HCT116 (cell line): ENCODE measurements at regions not wholly inside any gene's neighbourhood (a gene's known extent, or its start where the extent isn't known, plus 50 kb on each side); places are given as distances from the start of the nearest gene placed in this dataset.

Experiments
- ATAC-seq: fragments of 200-7000 bp; cut with Tn5 transposase; 2 replicates; pipeline ENCODE4 v1.9.1; 2020; ENCODE audit warnings: mild to moderate bottlenecking, moderate library complexity
- BruUV-seq: library from RNA; stranded (reverse); fragments of 400-500 nt; replicated peaks from 2 replicates; lab custom pipeline; 2021; lab: Mats Ljungman, UMichigan
- CTCF ChIA-PET: fragments of 300-600 bp; sonication (Branson Sonifier 250); formaldehyde crosslinking; loops from one replicate; lab custom pipeline; 2021; ENCODE audit warnings: antibody characterized with exemption; lab: Charles Lee
- POLR2A ChIA-PET: fragments of 300-600, 350-600 bp; sonication (Branson Sonifier 250); formaldehyde crosslinking; loops from one replicate; lab custom pipeline; 2021; ENCODE audit warnings: antibody characterized with exemption; lab: Charles Lee
- RAD21 ChIA-PET, 2 experiments: fragments of 300-600 bp; sonication (Branson Sonifier 250); formaldehyde crosslinking; loops; one replicate each; lab custom pipeline; 2023; ENCODE audit warnings: low total read pairs in 2 of 2; ENCODE audit not compliant: uncharacterized antibody in 2 of 2, unreplicated experiment in 2 of 2, low non-redundant PET in 1 of 2; lab: Charles Lee
- DNase-seq: peaks from one replicate; pipeline ENCODE4 v3.0.0-alpha.2; 2010; ENCODE audit warnings: low read depth, low spot score
- H2AFZ ChIP-seq: fragments of 200-600 bp; shearing (Covaris generic), sonication (generic); 2 replicates; pipeline ENCODE4 v1.6.1; 2017; ENCODE audit warnings: low read depth, mixed run types, mixed read lengths, antibody characterized with exemption, low read length; ENCODE audit not compliant: poor library complexity, severe bottlenecking
- H3K27ac ChIP-seq: 2 replicates; pipeline ENCODE4 v1.5.1; 2012; ENCODE audit warnings: low read depth, low read length
- H3K27me3 ChIP-seq: fragments of 200-600 bp; sonication (generic); 2 replicates; pipeline ENCODE4 v1.6.1; 2016; ENCODE audit warnings: mixed run types, low read length, mixed read lengths; ENCODE audit not compliant: insufficient read depth
- H3K36me3 ChIP-seq, 2 experiments: fragments of 200-500 bp in 1 of 2; fragments of 200-600 bp in 1 of 2; sonication (Bioruptor generic) in 1 of 2; sonication (generic) in 1 of 2; 2 replicates each; pipeline versions ENCODE4 v1.5.1 to v1.6.1; 2014 to 2016; ENCODE audit warnings: low read length in 2 of 2, inconsistent platforms in 1 of 2, mixed read lengths in 1 of 2, mixed run types in 1 of 2; ENCODE audit not compliant: insufficient read depth in 2 of 2, control insufficient read depth in 1 of 2
- H3K4me1 ChIP-seq, 2 experiments: fragments of 200-600 bp in 1 of 2; sonication (generic) in 1 of 2; 2 replicates each; pipeline versions ENCODE4 v1.5.1 to v1.6.1; 2012 to 2017; ENCODE audit warnings: low read length in 2 of 2, inconsistent platforms in 1 of 2, mild to moderate bottlenecking in 1 of 2, mixed read lengths in 1 of 2, mixed run types in 1 of 2, moderate library complexity in 1 of 2; ENCODE audit not compliant: insufficient read depth in 2 of 2, control insufficient read depth in 1 of 2
- H3K4me2 ChIP-seq: fragments of 200-600 bp; sonication (generic); 2 replicates; pipeline ENCODE4 v1.6.1; 2017; ENCODE audit warnings: mixed run types, low read length, mixed read lengths
- H3K4me3 ChIP-seq, 2 experiments: fragments of 200-600 bp in 1 of 2; sonication (generic) in 1 of 2; replicated peaks in 1 of 2; 2 replicates each; pipeline ENCODE4 v1.5.1; 2011 to 2016; ENCODE audit warnings: low read length in 2 of 2, control low read depth in 1 of 2, low read depth in 1 of 2, mild to moderate bottlenecking in 1 of 2, mixed read lengths in 1 of 2, mixed run types in 1 of 2
- H3K79me2 ChIP-seq: fragments of 200-600 bp; sonication (generic); 2 replicates; pipeline ENCODE4 v1.6.1; 2017; ENCODE audit warnings: mild to moderate bottlenecking, mixed run types, low read length, moderate library complexity, mixed read lengths; ENCODE audit not compliant: insufficient read depth
- H3K9ac ChIP-seq: fragments of 200-600 bp; sonication (generic); 2 replicates; pipeline ENCODE4 v1.6.1; 2016; ENCODE audit warnings: low read length, mixed read lengths
- H3K9me2 ChIP-seq: fragments of 200-600 bp; sonication (generic), shearing (Covaris generic); 2 replicates; pipeline ENCODE4 v1.6.1; 2017; ENCODE audit warnings: mixed run types, mild to moderate bottlenecking, moderate library complexity; ENCODE audit not compliant: insufficient read depth
- H3K9me3 ChIP-seq, 2 experiments: fragments of 200-500 bp in 1 of 2; fragments of 200-600 bp in 1 of 2; sonication (Bioruptor generic) in 1 of 2; sonication (generic) in 1 of 2; 2 replicates each; pipeline ENCODE4 v1.6.1; 2014 to 2017; ENCODE audit warnings: low read length in 2 of 2, mixed read lengths in 2 of 2, inconsistent platforms in 1 of 2, low read depth in 1 of 2, mild to moderate bottlenecking in 1 of 2, mixed run types in 1 of 2, moderate library complexity in 1 of 2; ENCODE audit not compliant: control insufficient read depth in 1 of 2, insufficient read depth in 1 of 2
- H4K20me1 ChIP-seq: fragments of 200-600 bp; sonication (generic), shearing (Covaris generic); 2 replicates; pipeline ENCODE4 v1.6.1; 2017; ENCODE audit warnings: mixed run types, mild to moderate bottlenecking, moderate library complexity; ENCODE audit not compliant: insufficient read depth
- CEBPB ChIP-seq: IDR thresholded peaks from 2 replicates; pipeline ENCODE4 v1.6.1; 2012; ENCODE audit warnings: low read depth
- EGR1 ChIP-seq: IDR thresholded peaks from 2 replicates; pipeline ENCODE4 v1.6.1; 2012; ENCODE audit warnings: low read depth
- ELF1 ChIP-seq: IDR thresholded peaks from 2 replicates; pipeline ENCODE4 v1.6.1; 2012; ENCODE audit warnings: low read depth, borderline replicate concordance
- EZH2 ChIP-seq: fragments of 200-600 bp; sonication (generic); IDR thresholded peaks from 2 replicates; pipeline ENCODE4 v1.6.1; 2017; ENCODE audit warnings: antibody characterized with exemption, mixed run types
- EZH2phosphoT487 ChIP-seq: fragments of 200-600 bp; IDR thresholded peaks from 2 replicates; pipeline ENCODE4 v1.6.1; 2018; ENCODE audit warnings: antibody characterized with exemption, borderline replicate concordance
- POLR2A ChIP-seq: IDR thresholded peaks from 2 replicates; pipeline ENCODE4 v1.7.0; 2011; ENCODE audit warnings: borderline replicate concordance; ENCODE audit not compliant: insufficient read depth, insufficient read length; ENCODE audit errors: extremely low read depth
- RAD21 ChIP-seq: IDR thresholded peaks from 2 replicates; pipeline ENCODE4 v1.6.1; 2012; ENCODE audit warnings: low read depth, mild to moderate bottlenecking
- SRF ChIP-seq: IDR thresholded peaks from 2 replicates; pipeline ENCODE4 v1.6.1; 2012; ENCODE audit warnings: low read depth
- YY1 ChIP-seq: IDR thresholded peaks from 2 replicates; pipeline ENCODE4 v1.6.1; 2011; ENCODE audit warnings: low read length, low read depth, moderate library complexity, mild to moderate bottlenecking; ENCODE audit not compliant: insufficient replicate concordance; ENCODE audit errors: extremely low read depth
- ZFX ChIP-seq: fragments of 450-650 bp; IDR thresholded peaks from 2 replicates; pipeline ENCODE4 v1.6.1; 2017
- intact Hi-C: fragments of 100-400 bp; cut with micrococcal nuclease; formaldehyde crosslinking; loops from 2 replicates; pipeline ENCODE4 v1.10.0; 2022
- TF ChIP-seq, protein P1 (sequence below): IDR thresholded peaks from 2 replicates; pipeline ENCODE4 v1.6.1; 2012; ENCODE audit warnings: low read depth
- TF ChIP-seq, protein P2 (sequence below): IDR thresholded peaks from 2 replicates; pipeline ENCODE4 v1.6.1; 2012

DNA sequence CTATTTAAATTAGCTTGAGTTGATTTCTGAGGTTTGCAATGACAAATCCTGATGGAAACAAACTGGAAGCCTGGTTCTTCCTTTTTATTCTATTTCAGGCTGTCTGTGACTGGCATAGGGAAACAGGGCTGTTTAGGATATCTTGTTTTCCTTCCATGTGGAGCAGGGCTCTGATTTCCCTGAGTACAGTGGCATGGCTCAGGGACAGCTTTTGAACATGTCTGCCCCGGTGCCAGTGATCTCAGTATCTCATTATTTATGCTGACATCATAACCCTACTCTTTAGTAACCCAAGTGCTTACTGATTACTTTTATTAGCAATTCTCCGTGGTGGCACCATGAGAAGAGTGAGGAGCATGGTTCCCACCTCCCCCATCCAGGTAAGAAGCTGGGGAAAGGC is 720.3 kb downstream of the GALR1 start:
- BruUV-seq = no TSS peak
- ChIA-PET RAD21 (no interaction called here), POLR2A (no interaction called here), CTCF (no interaction called here)
- DNase-seq (no peak), ATAC-seq (no peak)
- H3K9me3 ChIP-seq = peaks cover 3 to 18% of the 10 kb centered on the region in 2 experiments; a peak in 2 of 4 replicates
- intact Hi-C loops = no loop called here
- no peaks in the 10 kb centered on the region for H3K9me2 ChIP-seq
- TF ChIP-seq, protein P1, sequence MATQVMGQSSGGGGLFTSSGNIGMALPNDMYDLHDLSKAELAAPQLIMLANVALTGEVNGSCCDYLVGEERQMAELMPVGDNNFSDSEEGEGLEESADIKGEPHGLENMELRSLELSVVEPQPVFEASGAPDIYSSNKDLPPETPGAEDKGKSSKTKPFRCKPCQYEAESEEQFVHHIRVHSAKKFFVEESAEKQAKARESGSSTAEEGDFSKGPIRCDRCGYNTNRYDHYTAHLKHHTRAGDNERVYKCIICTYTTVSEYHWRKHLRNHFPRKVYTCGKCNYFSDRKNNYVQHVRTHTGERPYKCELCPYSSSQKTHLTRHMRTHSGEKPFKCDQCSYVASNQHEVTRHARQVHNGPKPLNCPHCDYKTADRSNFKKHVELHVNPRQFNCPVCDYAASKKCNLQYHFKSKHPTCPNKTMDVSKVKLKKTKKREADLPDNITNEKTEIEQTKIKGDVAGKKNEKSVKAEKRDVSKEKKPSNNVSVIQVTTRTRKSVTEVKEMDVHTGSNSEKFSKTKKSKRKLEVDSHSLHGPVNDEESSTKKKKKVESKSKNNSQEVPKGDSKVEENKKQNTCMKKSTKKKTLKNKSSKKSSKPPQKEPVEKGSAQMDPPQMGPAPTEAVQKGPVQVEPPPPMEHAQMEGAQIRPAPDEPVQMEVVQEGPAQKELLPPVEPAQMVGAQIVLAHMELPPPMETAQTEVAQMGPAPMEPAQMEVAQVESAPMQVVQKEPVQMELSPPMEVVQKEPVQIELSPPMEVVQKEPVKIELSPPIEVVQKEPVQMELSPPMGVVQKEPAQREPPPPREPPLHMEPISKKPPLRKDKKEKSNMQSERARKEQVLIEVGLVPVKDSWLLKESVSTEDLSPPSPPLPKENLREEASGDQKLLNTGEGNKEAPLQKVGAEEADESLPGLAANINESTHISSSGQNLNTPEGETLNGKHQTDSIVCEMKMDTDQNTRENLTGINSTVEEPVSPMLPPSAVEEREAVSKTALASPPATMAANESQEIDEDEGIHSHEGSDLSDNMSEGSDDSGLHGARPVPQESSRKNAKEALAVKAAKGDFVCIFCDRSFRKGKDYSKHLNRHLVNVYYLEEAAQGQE = no peak
- TF ChIP-seq EZH2phosphoT487 (no peak), EZH2 (no peak), CEBPB (no peak), SRF (no peak), EGR1 (no peak), RAD21 (no peak), POLR2A (no peak), YY1 (no peak), ZFX (no peak), ELF1 (no peak)
- TF ChIP-seq, protein P2, sequence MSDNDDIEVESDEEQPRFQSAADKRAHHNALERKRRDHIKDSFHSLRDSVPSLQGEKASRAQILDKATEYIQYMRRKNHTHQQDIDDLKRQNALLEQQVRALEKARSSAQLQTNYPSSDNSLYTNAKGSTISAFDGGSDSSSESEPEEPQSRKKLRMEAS = no peak
- no peaks in the 10 kb centered on the region for H3K36me3 ChIP-seq
- no peak overlapping the region for H3K9ac ChIP-seq
- no peaks in the 10 kb centered on the region for H4K20me1 ChIP-seq
- H3K79me2 ChIP-seq = no peaks in the 10 kb centered on the region
- H2AFZ ChIP-seq = no peak overlapping the region
- no peaks in the 10 kb centered on the region for H3K27me3 ChIP-seq
- H3K4me1 ChIP-seq = no peaks in the 10 kb centered on the region
- no peak overlapping the region for H3K4me3 ChIP-seq
- H3K27ac ChIP-seq = no peak overlapping the region
- H3K4me2 ChIP-seq = no peak overlapping the region
